ENCODE measurements at regions not wholly inside any gene's neighbourhood (a gene's known extent, or its start where the extent isn't known, plus 50 kb on each side); places are given as distances from the start of the nearest gene placed in this dataset.

GRCh38 chr3:72317491-72317890 lies 530.8 kb downstream of the SHQ1 start:
- H3K4me1 Mint-ChIP-seq, result peaks cover 11% of the 10 kb centered on the region
- peaks cover 14% of the 10 kb centered on the region for H3K27me3 Mint-ChIP-seq (ENCODE audit: insufficient read depth, low read depth)
- Histone ChIP-seq H3F3A (ENCODE audit: low read depth) (no peaks in the 10 kb centered on the region), H3K36me3 (no peaks in the 10 kb centered on the region), H3K27me3 (no peaks in the 10 kb centered on the region), H3K4me3 (no peak overlapping the region), H3K79me2 (ENCODE audit: low read depth) (no peaks in the 10 kb centered on the region), H4K20me1 (ENCODE audit: low read depth) (no peaks in the 10 kb centered on the region), H3K9me3 (ENCODE audit: low read depth) (no peaks in the 10 kb centered on the region), H3K9ac (no peak overlapping the region), H2AFZ (replicated peaks) (no peak overlapping the region), H3K27ac (no peak overlapping the region), H3K4me1 (no peaks in the 10 kb centered on the region), H3K4me2 (no peak overlapping the region)
- H3K4me3 Mint-ChIP-seq, result no peak overlapping the region
- no peak for TF ChIP-seq EZH2phosphoT487 (IDR thresholded peaks at IDR 0.05)
- TF ChIP-seq EZH2 (IDR thresholded peaks at IDR 0.05), result no peak
- TF ChIP-seq CTCF (IDR thresholded peaks at IDR 0.05), result no peak
- no peak for DNase-seq (ENCODE audit: low spot score)
- H3K27ac Mint-ChIP-seq, result no peak overlapping the region
- H3K36me3 Mint-ChIP-seq, result no peaks in the 10 kb centered on the region
- H3K9me3 Mint-ChIP-seq, result no peaks in the 10 kb centered on the region

DNA sequence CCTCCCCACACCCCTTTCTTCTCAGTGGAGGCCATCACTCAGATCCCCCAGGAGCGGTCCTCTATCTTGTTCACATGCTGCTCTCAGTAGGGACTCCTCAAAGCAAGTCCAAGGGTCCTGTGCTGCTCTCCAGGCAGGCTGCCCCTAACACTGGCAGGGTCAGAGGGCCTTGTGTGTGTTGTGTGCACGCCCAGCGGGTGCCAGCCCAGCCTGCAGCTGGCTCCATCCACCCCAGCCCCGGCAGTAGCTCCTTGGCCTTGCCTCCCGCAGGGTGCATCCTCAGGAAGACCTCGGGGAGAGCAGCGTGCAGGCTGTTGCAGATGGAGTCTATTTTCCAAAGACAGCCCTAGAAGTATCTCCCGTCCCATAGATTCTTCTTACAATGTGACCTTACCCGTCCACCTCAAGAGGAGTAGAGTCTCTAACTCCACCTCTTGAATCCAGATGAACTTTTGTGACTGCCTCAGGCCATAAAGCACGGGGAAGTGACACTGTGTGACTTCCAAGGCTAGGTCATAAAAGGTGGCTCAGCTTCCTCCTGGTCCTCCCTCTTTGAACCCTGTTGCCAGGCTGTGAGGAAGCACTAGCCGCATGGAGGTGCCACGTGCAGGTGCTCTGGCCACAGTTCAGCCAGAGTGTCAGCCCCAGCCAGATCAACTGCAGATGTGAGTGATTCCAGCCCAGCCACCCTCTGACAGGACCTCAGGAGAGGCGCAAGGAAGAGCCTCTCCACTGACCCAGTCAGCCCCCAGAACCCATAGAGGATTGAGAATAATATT lies 531.6 kb downstream of the SHQ1 start:
- H3K9me3 Mint-ChIP-seq, result no peaks in the 10 kb centered on the region
- H3K4me2 ChIP-seq, result no peak overlapping the region
- H3F3A ChIP-seq (ENCODE audit: low read depth), result no peaks in the 10 kb centered on the region
- H3K36me3 Mint-ChIP-seq, result no peaks in the 10 kb centered on the region
- no peak for DNase-seq (ENCODE audit: low spot score)
- H3K27ac Mint-ChIP-seq, result peak overlapping the region; percentile 59
- peak overlapping the region; percentile 11 for H3K4me3 Mint-ChIP-seq
- no peak overlapping the region for H3K9ac ChIP-seq
- no peak overlapping the region for H3K27ac ChIP-seq
- H3K79me2 ChIP-seq (ENCODE audit: low read depth), result no peaks in the 10 kb centered on the region
- H3K36me3 ChIP-seq, result no peaks in the 10 kb centered on the region
- no peaks in the 10 kb centered on the region for H4K20me1 ChIP-seq (ENCODE audit: low read depth)
- H2AFZ ChIP-seq (replicated peaks), result no peak overlapping the region
- TF ChIP-seq EZH2 (IDR thresholded peaks at IDR 0.05), result no peak
- no peak for TF ChIP-seq CTCF (IDR thresholded peaks at IDR 0.05)
- TF ChIP-seq EZH2phosphoT487 (IDR thresholded peaks at IDR 0.05), result no peak
- H3K27me3 Mint-ChIP-seq (ENCODE audit: insufficient read depth, low read depth), result peaks cover 14% of the 10 kb centered on the region
- H3K4me1 ChIP-seq, result no peaks in the 10 kb centered on the region
- no peak overlapping the region for H3K4me3 ChIP-seq
- peaks cover 11% of the 10 kb centered on the region for H3K4me1 Mint-ChIP-seq
- H3K9me3 ChIP-seq (ENCODE audit: low read depth), result no peaks in the 10 kb centered on the region
- no peaks in the 10 kb centered on the region for H3K27me3 ChIP-seq

DNA sequence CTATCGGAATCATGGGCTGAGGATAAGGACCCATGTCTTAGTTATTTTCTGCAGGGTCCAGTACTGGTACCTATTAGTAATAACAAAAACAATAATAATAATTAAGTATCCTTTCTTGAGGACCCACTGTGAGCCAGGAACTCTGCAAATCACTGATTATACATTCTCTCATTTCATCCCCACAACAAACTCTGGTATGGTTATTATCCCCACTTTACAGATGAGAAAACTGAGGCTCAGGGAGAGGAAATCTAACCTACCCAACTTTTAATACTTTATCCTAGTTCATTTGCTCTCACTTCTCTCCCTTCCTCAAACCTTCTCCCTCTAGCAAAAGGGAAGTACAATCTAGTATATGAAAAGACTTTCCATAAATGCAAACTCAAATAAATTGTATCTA lies 528.4 kb upstream of the PROK2 start:
- TF ChIP-seq EZH2phosphoT487 (IDR thresholded peaks at IDR 0.05) (no peak), CTCF (IDR thresholded peaks at IDR 0.05) (no peak), EZH2 (IDR thresholded peaks at IDR 0.05) (no peak)
- H3K4me1 Mint-ChIP-seq, result peaks cover 17% of the 10 kb centered on the region
- DNase-seq (ENCODE audit: low spot score), result no peak

More for the DNA sequence above, 528.4 kb upstream of the PROK2 start:
- H2AFZ ChIP-seq (replicated peaks), result no peak overlapping the region
- H3K9me3 ChIP-seq (ENCODE audit: low read depth), result no peaks in the 10 kb centered on the region
- H3K9me3 Mint-ChIP-seq, result no peaks in the 10 kb centered on the region
- no peak overlapping the region for H3K4me3 ChIP-seq
- no peak overlapping the region for H3K27ac Mint-ChIP-seq
- no peak overlapping the region for H3K27ac ChIP-seq
- H3K79me2 ChIP-seq (ENCODE audit: low read depth), result no peaks in the 10 kb centered on the region
- peaks cover 3% of the 10 kb centered on the region for H3K27me3 ChIP-seq
- H3K4me2 ChIP-seq, result no peak overlapping the region
- H3K36me3 ChIP-seq, result no peaks in the 10 kb centered on the region
- H3K4me1 ChIP-seq, result no peaks in the 10 kb centered on the region
- H3F3A ChIP-seq (ENCODE audit: low read depth), result no peaks in the 10 kb centered on the region
- H3K36me3 Mint-ChIP-seq, result no peaks in the 10 kb centered on the region
- H4K20me1 ChIP-seq (ENCODE audit: low read depth), result no peaks in the 10 kb centered on the region
- H3K9ac ChIP-seq, result no peak overlapping the region
- H3K4me3 Mint-ChIP-seq, result no peak overlapping the region
- peaks cover 12% of the 10 kb centered on the region for H3K27me3 Mint-ChIP-seq (ENCODE audit: insufficient read depth, low read depth)
